ENCODE measurements at regions not wholly inside any gene's neighbourhood (a gene's known extent, or its start where the extent isn't known, plus 50 kb on each side); places are given as distances from the start of the nearest gene placed in this dataset.

GRCh38 chr7:7105800-7106582 lies 76.4 kb upstream of the C1GALT1 start:
- H3K27me3 ChIP-seq (replicated peaks in 1 of 7) = no peaks in the 10 kb centered on the region
- intact Hi-C loops (cut with DNase I; ENCODE audit: low total_unique reads) = loop anchor here (5.0 to 10.0 kb wide), 2 partner anchors 431 to 1109 kb away; partner anchors contain the start of gene COL28A1
- no peak for DNase-seq
- H3K4me3 ChIP-seq = no peak overlapping the region
- no peak overlapping the region for H3K27ac ChIP-seq
- H3K36me3 ChIP-seq = no peaks in the 10 kb centered on the region
- TF ChIP-seq, protein P1, sequence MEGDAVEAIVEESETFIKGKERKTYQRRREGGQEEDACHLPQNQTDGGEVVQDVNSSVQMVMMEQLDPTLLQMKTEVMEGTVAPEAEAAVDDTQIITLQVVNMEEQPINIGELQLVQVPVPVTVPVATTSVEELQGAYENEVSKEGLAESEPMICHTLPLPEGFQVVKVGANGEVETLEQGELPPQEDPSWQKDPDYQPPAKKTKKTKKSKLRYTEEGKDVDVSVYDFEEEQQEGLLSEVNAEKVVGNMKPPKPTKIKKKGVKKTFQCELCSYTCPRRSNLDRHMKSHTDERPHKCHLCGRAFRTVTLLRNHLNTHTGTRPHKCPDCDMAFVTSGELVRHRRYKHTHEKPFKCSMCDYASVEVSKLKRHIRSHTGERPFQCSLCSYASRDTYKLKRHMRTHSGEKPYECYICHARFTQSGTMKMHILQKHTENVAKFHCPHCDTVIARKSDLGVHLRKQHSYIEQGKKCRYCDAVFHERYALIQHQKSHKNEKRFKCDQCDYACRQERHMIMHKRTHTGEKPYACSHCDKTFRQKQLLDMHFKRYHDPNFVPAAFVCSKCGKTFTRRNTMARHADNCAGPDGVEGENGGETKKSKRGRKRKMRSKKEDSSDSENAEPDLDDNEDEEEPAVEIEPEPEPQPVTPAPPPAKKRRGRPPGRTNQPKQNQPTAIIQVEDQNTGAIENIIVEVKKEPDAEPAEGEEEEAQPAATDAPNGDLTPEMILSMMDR (IDR thresholded peaks at IDR 0.05 in 8 of 11, conservative IDR thresholded peaks at IDR 0.05 in 3 of 11) = no peak
- no peak for TF ChIP-seq POLR2A (IDR thresholded peaks at IDR 0.05)
- no peak for TF ChIP-seq POLR2AphosphoS5 (IDR thresholded peaks at IDR 0.05)
- H3K9me3 ChIP-seq = peaks cover 0 to 20% (median 19%) of the 10 kb centered on the region in 8 donors
- H3K4me1 ChIP-seq = peaks cover 0 to 13% (median 7%) of the 10 kb centered on the region in 6 donors
- 84 to 96% (median 94%) methylated on average over 4 of the region's 4 CpGs for WGBS, 5 donors

DNA sequence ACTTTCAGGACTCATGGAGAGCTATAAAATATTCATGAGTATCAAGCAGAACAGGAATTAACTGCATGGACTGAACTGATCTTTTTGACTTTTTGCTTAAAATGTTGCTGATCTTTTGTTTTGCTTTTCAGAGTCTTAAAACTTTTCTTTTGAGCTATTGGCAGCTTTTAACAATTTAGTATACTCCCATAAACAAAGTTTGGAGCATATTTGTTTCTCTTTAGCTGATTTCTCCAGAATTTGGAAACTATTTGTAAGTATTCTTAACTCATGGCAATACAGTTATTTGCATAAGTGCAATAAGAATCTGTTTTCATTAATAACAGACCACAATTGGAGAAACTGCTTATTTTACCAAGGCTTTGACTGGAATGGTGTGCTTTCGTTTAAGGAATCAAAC lies 73.4 kb upstream of the C1GALT1 start:
- Histone ChIP-seq H3K4me1 (peaks cover 0 to under 1% (median 0%) of the 10 kb centered on the region in 6 donors), H3K9me3 (peaks cover 0 to 20% (median 19%) of the 10 kb centered on the region in 8 donors), H3K27ac (no peak overlapping the region), H3K36me3 (no peaks in the 10 kb centered on the region), H3K4me3 (no peak overlapping the region), H3K27me3 (replicated peaks in 1 of 7) (no peaks in the 10 kb centered on the region)
- intact Hi-C loops (cut with DNase I; ENCODE audit: low total_unique reads) = loop anchor here (5.0 to 10.0 kb wide), 2 partner anchors 428 to 1106 kb away; partner anchors contain the start of gene COL28A1
- TF ChIP-seq POLR2AphosphoS5 (IDR thresholded peaks at IDR 0.05) (no peak), POLR2A (IDR thresholded peaks at IDR 0.05) (no peak)
- TF ChIP-seq, protein P1 (IDR thresholded peaks at IDR 0.05 in 8 of 11, conservative IDR thresholded peaks at IDR 0.05 in 3 of 11) = no peak
- WGBS, 5 donors = 38 to 94% (median 90%) methylated on average over 1 of the region's 1 CpG
- DNase-seq = no peak

- Histone ChIP-seq H3K27ac (no peak overlapping the region), H3K4me1 (no peaks in the 10 kb centered on the region), H3K4me3 (no peak overlapping the region), H3K9me3 (peaks cover 0 to 20% (median 19%) of the 10 kb centered on the region in 8 donors), H3K27me3 (replicated peaks in 1 of 7) (no peaks in the 10 kb centered on the region), H3K36me3 (no peaks in the 10 kb centered on the region)
- no peak for DNase-seq
- TF ChIP-seq, protein P1 (IDR thresholded peaks at IDR 0.05 in 8 of 11, conservative IDR thresholded peaks at IDR 0.05 in 3 of 11) = no peak
- TF ChIP-seq POLR2A (IDR thresholded peaks at IDR 0.05) (no peak), POLR2AphosphoS5 (IDR thresholded peaks at IDR 0.05) (no peak)
- intact Hi-C loops (cut with DNase I; ENCODE audit: low total_unique reads) = loop anchor here (5.0 to 10.0 kb wide), 2 partner anchors 427 to 1105 kb away; partner anchors contain the start of gene COL28A1
Measured at GRCh38 chr7:7109934-7110333, 72.4 kb upstream of the C1GALT1 start.

DNA sequence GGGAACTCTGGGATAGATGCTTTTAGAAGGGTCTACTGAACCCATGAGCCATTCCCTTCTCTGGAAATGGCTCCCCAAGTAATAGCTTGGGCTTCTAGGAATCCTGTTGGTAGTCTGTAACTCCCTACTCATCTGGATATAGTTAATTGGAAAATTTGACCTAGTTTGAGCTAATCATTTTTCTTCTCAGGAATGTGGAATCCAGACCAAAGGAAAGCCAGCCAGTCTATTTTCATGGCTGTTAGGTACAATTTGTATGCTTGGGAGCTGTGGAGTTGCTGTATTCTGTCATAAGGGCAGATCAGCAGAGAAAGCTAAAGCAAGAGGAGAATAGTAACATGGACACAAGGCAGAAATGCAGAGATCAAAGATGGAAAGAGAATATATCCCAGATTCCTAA lies 71.6 kb upstream of the C1GALT1 start:
- Histone ChIP-seq H3K9me3 (peaks cover 0 to 20% (median 19%) of the 10 kb centered on the region in 8 donors), H3K4me1 (no peaks in the 10 kb centered on the region), H3K27me3 (replicated peaks in 1 of 7) (no peaks in the 10 kb centered on the region), H3K36me3 (no peaks in the 10 kb centered on the region), H3K4me3 (no peak overlapping the region), H3K27ac (no peak overlapping the region)
- intact Hi-C loops (cut with DNase I; ENCODE audit: low total_unique reads) = no loop called here
- no peak for DNase-seq
- TF ChIP-seq POLR2A (IDR thresholded peaks at IDR 0.05) = no peak
- TF ChIP-seq, protein P1 (IDR thresholded peaks at IDR 0.05 in 8 of 11, conservative IDR thresholded peaks at IDR 0.05 in 3 of 11) = no peak
- TF ChIP-seq POLR2AphosphoS5 (IDR thresholded peaks at IDR 0.05) = no peak
